Activated naive CD8-positive, alpha-beta T cell treated with anti-CD3 and anti-CD28 coated beads, Interleukin-2, amount 50 U/mL, for 24 hours (primary cell): ENCODE measurements at regions not wholly inside any gene's neighbourhood (a gene's known extent, or its start where the extent isn't known, plus 50 kb on each side); places are given as distances from the start of the nearest gene placed in this dataset.

Source experiments
- ATAC-seq: fragments of 150-1000 bp; cut with Tn5 transposase; one replicate; pipeline ENCODE4 v1.10.0; 2021
- DNase-seq: peaks from one replicate; pipeline ENCODE4 v3.0.0; 2021
- H3K27ac Mint-ChIP-seq: one replicate; pipeline ENCODE4 v1.8.0; 2021; ENCODE audit warnings: mild to moderate bottlenecking, mixed read lengths
- H3K27me3 Mint-ChIP-seq: one replicate; pipeline ENCODE4 v1.8.0; 2021; ENCODE audit warnings: mixed read lengths
- H3K36me3 Mint-ChIP-seq: one replicate; pipeline ENCODE4 v1.8.0; 2021; ENCODE audit warnings: low read depth, mixed read lengths
- H3K4me1 Mint-ChIP-seq: one replicate; pipeline ENCODE4 v1.8.0; 2021; ENCODE audit warnings: mixed read lengths
- H3K4me3 Mint-ChIP-seq: one replicate; pipeline ENCODE4 v1.8.0; 2021; ENCODE audit warnings: mild to moderate bottlenecking, moderate library complexity, mixed read lengths
- H3K9me3 Mint-ChIP-seq: one replicate; pipeline ENCODE4 v1.8.0; 2021; ENCODE audit warnings: mixed read lengths

- no peak for DNase-seq
Observed at GRCh38 chr13:79776531-79777295, 295.8 kb downstream of the NDFIP2 start.

GRCh38 chr13:79775830-79776229 lies 294.9 kb downstream of the NDFIP2 start:
- Mint-ChIP-seq H3K4me1 (no peaks in the 10 kb centered on the region), H3K4me3 (no peak overlapping the region), H3K27me3 (no peaks in the 10 kb centered on the region), H3K9me3 (no peaks in the 10 kb centered on the region), H3K27ac (no peak overlapping the region), H3K36me3 (no peaks in the 10 kb centered on the region)
- ATAC-seq (no peak), DNase-seq (no peak)

More at GRCh38 chr13:79776531-79777295, 295.8 kb downstream of the NDFIP2 start:
- H3K9me3 Mint-ChIP-seq = no peaks in the 10 kb centered on the region
- ATAC-seq = no peak
- no peaks in the 10 kb centered on the region for H3K4me1 Mint-ChIP-seq
- no peaks in the 10 kb centered on the region for H3K36me3 Mint-ChIP-seq
- H3K27ac Mint-ChIP-seq = no peak overlapping the region
- H3K4me3 Mint-ChIP-seq = no peak overlapping the region
- no peaks in the 10 kb centered on the region for H3K27me3 Mint-ChIP-seq

GRCh38 chr13:79772811-79773210 lies 291.9 kb downstream of the NDFIP2 start:
- H3K4me1 Mint-ChIP-seq = no peaks in the 10 kb centered on the region
- no peak overlapping the region for H3K4me3 Mint-ChIP-seq
- no peaks in the 10 kb centered on the region for H3K36me3 Mint-ChIP-seq
- no peaks in the 10 kb centered on the region for H3K27me3 Mint-ChIP-seq
- no peaks in the 10 kb centered on the region for H3K9me3 Mint-ChIP-seq
- DNase-seq = no peak
- H3K27ac Mint-ChIP-seq = no peak overlapping the region
- ATAC-seq = no peak

- Mint-ChIP-seq H3K27me3 (no peaks in the 10 kb centered on the region), H3K27ac (no peak overlapping the region), H3K9me3 (no peaks in the 10 kb centered on the region), H3K4me1 (no peaks in the 10 kb centered on the region), H3K36me3 (no peaks in the 10 kb centered on the region), H3K4me3 (no peak overlapping the region)
- ATAC-seq (no peak), DNase-seq (no peak)
Observed at GRCh38 chr13:79771493-79771892, 290.5 kb downstream of the NDFIP2 start.

- Mint-ChIP-seq H3K36me3 (no peaks in the 10 kb centered on the region), H3K27me3 (no peaks in the 10 kb centered on the region), H3K27ac (no peak overlapping the region), H3K4me1 (no peaks in the 10 kb centered on the region), H3K9me3 (no peaks in the 10 kb centered on the region), H3K4me3 (no peak overlapping the region)
- ATAC-seq (no peak), DNase-seq (no peak)
Observed at GRCh38 chr13:79770056-79770455, 289.1 kb downstream of the NDFIP2 start.

GRCh38 chr13:79767126-79767525 lies 286.2 kb downstream of the NDFIP2 start:
- DNase-seq (no peak), ATAC-seq (no peak)
- no peaks in the 10 kb centered on the region for H3K4me1 Mint-ChIP-seq
- H3K36me3 Mint-ChIP-seq = no peaks in the 10 kb centered on the region
- H3K27ac Mint-ChIP-seq = no peak overlapping the region
- no peaks in the 10 kb centered on the region for H3K9me3 Mint-ChIP-seq
- no peaks in the 10 kb centered on the region for H3K27me3 Mint-ChIP-seq
- H3K4me3 Mint-ChIP-seq = no peak overlapping the region

DNA sequence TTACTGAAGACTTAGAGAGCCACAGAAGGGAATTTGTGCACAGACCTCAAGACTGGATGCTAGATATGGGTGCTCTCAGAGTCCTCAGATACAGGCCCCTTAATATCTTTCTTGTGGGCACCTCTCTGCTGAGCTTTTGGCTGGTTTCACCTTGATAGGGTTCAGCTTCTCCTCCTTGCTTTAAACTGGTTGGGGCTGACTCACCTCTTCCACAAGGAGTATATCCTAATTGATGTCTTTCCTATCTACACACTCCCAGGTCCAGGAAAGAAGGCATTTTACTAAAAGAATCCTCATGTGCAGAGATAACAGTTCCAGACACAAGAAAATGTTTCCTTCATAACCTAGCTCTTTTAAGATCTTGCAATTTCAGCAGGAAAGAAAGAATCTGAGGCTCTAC lies 284.4 kb downstream of the NDFIP2 start:
- no peaks in the 10 kb centered on the region for H3K27me3 Mint-ChIP-seq
- H3K4me3 Mint-ChIP-seq = no peak overlapping the region
- no peak overlapping the region for H3K27ac Mint-ChIP-seq
- ATAC-seq (no peak), DNase-seq (no peak)
- H3K4me1 Mint-ChIP-seq = no peaks in the 10 kb centered on the region
- no peaks in the 10 kb centered on the region for H3K9me3 Mint-ChIP-seq
- no peaks in the 10 kb centered on the region for H3K36me3 Mint-ChIP-seq

GRCh38 chr13:79749984-79750551 lies 269.1 kb downstream of the NDFIP2 start:
- DNase-seq = no peak
- Mint-ChIP-seq H3K27me3 (no peaks in the 10 kb centered on the region), H3K4me3 (no peak overlapping the region), H3K9me3 (no peaks in the 10 kb centered on the region), H3K4me1 (no peaks in the 10 kb centered on the region), H3K36me3 (no peaks in the 10 kb centered on the region), H3K27ac (no peak overlapping the region)
- no peak for ATAC-seq

DNA sequence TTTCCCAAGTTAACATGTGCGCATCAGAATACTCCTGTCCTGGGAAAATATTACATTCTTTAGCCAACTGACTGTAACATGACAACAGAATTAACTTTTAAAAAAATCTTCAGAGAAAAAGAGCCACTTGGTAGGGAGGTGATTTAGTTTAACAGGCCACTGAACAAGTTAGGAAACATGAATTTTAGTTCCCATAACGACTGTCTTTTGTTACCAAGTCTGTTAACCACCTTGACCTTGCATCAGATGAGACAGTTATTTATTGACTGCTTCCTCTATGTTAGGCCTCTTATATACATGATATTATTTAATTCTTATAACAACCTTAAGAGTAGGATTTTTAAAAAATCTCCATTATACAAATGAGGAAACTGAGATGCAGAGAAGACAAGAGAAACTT lies 268.6 kb downstream of the NDFIP2 start:
- Mint-ChIP-seq H3K36me3 (no peaks in the 10 kb centered on the region), H3K9me3 (no peaks in the 10 kb centered on the region), H3K4me3 (no peak overlapping the region), H3K4me1 (no peaks in the 10 kb centered on the region), H3K27me3 (no peaks in the 10 kb centered on the region), H3K27ac (no peak overlapping the region)
- no peak for DNase-seq
- no peak for ATAC-seq

DNA sequence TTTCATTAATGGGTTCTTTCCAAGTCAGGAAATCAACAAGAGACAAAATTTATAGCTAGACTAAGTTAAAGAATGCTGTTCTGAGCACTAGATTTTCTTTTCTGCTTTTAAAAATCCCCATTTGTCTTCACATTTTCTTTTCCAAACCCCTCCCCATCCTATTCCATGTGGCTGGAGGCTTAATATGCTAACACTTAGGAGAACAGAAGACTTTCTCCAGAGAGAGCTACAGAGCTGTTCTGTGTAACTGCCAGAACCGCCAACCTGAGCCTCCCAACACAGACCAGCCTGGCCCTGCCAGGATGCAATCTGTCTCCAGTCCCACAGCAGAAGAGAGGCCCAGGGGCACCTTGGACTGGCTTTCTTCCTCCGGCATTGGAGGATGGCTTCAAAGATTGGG lies 264.1 kb downstream of the NDFIP2 start:
- Mint-ChIP-seq H3K4me1 (no peaks in the 10 kb centered on the region), H3K36me3 (no peaks in the 10 kb centered on the region)

GRCh38 chr13:79742923-79743322 lies 262.0 kb downstream of the NDFIP2 start:
- ATAC-seq (no peak), DNase-seq (no peak)
- H3K27ac Mint-ChIP-seq = no peak overlapping the region
- no peaks in the 10 kb centered on the region for H3K4me1 Mint-ChIP-seq
- H3K9me3 Mint-ChIP-seq = no peaks in the 10 kb centered on the region
- no peaks in the 10 kb centered on the region for H3K36me3 Mint-ChIP-seq
- no peak overlapping the region for H3K4me3 Mint-ChIP-seq
- H3K27me3 Mint-ChIP-seq = no peaks in the 10 kb centered on the region

More for the DNA sequence above, 264.1 kb downstream of the NDFIP2 start:
- H3K9me3 Mint-ChIP-seq = no peaks in the 10 kb centered on the region
- ATAC-seq (no peak), DNase-seq (no peak)
- no peak overlapping the region for H3K4me3 Mint-ChIP-seq
- no peak overlapping the region for H3K27ac Mint-ChIP-seq
- no peaks in the 10 kb centered on the region for H3K27me3 Mint-ChIP-seq

- Mint-ChIP-seq H3K9me3 (no peaks in the 10 kb centered on the region), H3K27ac (no peak overlapping the region), H3K36me3 (no peaks in the 10 kb centered on the region), H3K4me1 (no peaks in the 10 kb centered on the region), H3K27me3 (no peaks in the 10 kb centered on the region), H3K4me3 (no peak overlapping the region)
- ATAC-seq (no peak), DNase-seq (no peak)
Observed at GRCh38 chr13:79740991-79741390, 260.0 kb downstream of the NDFIP2 start.

GRCh38 chr13:79736356-79736755 lies 255.4 kb downstream of the NDFIP2 start:
- ATAC-seq = no peak
- Mint-ChIP-seq H3K9me3 (no peaks in the 10 kb centered on the region), H3K4me1 (no peaks in the 10 kb centered on the region), H3K36me3 (no peaks in the 10 kb centered on the region), H3K27me3 (no peaks in the 10 kb centered on the region), H3K27ac (no peak overlapping the region), H3K4me3 (no peak overlapping the region)
- DNase-seq = no peak

DNA sequence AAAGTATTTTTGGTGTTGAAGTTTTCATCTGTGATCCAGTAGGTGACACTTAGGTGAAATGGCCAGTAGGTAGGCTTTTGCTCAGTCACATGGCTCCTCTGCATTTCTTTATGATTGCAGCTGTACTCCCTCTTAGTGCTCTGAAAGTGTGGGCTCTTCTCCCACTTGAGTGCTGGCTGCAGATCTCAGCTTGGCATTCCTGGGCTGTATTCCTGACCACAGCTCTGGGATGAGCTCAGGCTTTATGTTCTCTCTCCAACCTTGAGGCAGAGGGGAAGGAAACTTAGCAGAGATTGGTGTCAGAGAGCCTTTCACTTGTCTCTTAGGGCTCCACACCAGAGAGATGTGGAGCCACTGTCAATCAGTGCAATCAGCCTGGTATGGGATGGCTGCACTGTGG lies 254.3 kb downstream of the NDFIP2 start:
- H3K9me3 Mint-ChIP-seq = no peaks in the 10 kb centered on the region

DNA sequence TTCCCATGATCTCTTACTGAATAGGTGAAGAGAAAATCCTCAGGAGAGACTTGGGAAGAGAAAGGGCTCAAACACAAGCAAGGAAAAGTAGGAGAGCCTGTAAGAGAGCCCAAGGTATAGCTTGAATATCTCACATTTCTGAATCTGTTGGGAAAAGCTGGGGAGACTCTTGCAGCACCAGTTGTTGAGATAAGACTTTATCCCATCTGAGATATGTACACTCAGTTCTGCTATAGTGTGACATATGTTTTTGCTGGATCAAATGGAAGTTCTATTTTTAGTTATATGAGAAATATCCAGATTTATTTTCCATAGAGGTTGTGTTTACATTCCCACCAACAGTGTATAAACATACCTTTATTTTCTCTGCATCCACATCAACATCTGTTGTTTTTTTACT lies 246.1 kb downstream of the NDFIP2 start:
- Mint-ChIP-seq H3K4me1 (no peaks in the 10 kb centered on the region), H3K4me3 (no peak overlapping the region), H3K36me3 (no peaks in the 10 kb centered on the region), H3K9me3 (no peaks in the 10 kb centered on the region), H3K27me3 (no peaks in the 10 kb centered on the region), H3K27ac (no peak overlapping the region)
- no peak for ATAC-seq
- no peak for DNase-seq

More for the DNA sequence above, 254.3 kb downstream of the NDFIP2 start:
- H3K27ac Mint-ChIP-seq = no peak overlapping the region
- H3K27me3 Mint-ChIP-seq = no peaks in the 10 kb centered on the region
- no peak overlapping the region for H3K4me3 Mint-ChIP-seq
- ATAC-seq = no peak
- H3K4me1 Mint-ChIP-seq = no peaks in the 10 kb centered on the region
- DNase-seq = no peak
- H3K36me3 Mint-ChIP-seq = no peaks in the 10 kb centered on the region
